A673 (cell line): ENCODE measurements at regions not wholly inside any gene's neighbourhood (a gene's known extent, or its start where the extent isn't known, plus 50 kb on each side); places are given as distances from the start of the nearest gene placed in this dataset.

Experiments
- EZH2 ChIP-seq: fragments of 200-600 bp; sonication (generic); IDR thresholded peaks from 2 replicates; pipeline ENCODE4 v1.6.1; 2017; ENCODE audit warnings: borderline replicate concordance, low read depth, mild to moderate bottlenecking, mixed read lengths, antibody characterized with exemption, low read length; ENCODE audit not compliant: poor library complexity, severe bottlenecking
- TF ChIP-seq, protein P1 (sequence below): fragments of 300-800, 200-600 bp; sonication (generic); conservative IDR thresholded peaks from 2 replicates; pipeline ENCODE4 v1.5.1; 2017; ENCODE audit warnings: low read depth, mild to moderate bottlenecking, antibody characterized with exemption, low read length, moderate library complexity, mixed read lengths

- TF ChIP-seq, protein P1, sequence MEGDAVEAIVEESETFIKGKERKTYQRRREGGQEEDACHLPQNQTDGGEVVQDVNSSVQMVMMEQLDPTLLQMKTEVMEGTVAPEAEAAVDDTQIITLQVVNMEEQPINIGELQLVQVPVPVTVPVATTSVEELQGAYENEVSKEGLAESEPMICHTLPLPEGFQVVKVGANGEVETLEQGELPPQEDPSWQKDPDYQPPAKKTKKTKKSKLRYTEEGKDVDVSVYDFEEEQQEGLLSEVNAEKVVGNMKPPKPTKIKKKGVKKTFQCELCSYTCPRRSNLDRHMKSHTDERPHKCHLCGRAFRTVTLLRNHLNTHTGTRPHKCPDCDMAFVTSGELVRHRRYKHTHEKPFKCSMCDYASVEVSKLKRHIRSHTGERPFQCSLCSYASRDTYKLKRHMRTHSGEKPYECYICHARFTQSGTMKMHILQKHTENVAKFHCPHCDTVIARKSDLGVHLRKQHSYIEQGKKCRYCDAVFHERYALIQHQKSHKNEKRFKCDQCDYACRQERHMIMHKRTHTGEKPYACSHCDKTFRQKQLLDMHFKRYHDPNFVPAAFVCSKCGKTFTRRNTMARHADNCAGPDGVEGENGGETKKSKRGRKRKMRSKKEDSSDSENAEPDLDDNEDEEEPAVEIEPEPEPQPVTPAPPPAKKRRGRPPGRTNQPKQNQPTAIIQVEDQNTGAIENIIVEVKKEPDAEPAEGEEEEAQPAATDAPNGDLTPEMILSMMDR = no peak
- TF ChIP-seq EZH2 = no peak
These were observed 139.0 kb upstream of the ETAA1 start for GRCh38 chr2:67258122-67258521.
